K562 (cell line): ENCODE measurements at regions not wholly inside any gene's neighbourhood (a gene's known extent, or its start where the extent isn't known, plus 50 kb on each side); places are given as distances from the start of the nearest gene placed in this dataset.

ENCODE experiments used
- FOS ChIP-seq: IDR thresholded peaks from 3 replicates; pipeline ENCODE4 v1.6.1; 2011; ENCODE audit not compliant: insufficient read length; ENCODE audit errors: extremely low read depth
- TF ChIP-seq, protein P1 (sequence below): fragments of 200-600 bp; sonication (generic); IDR thresholded peaks from one replicate; pipeline ENCODE4 v1.6.1; 2012; ENCODE audit warnings: mild to moderate bottlenecking, low read depth, low read length, inconsistent platforms

DNA sequence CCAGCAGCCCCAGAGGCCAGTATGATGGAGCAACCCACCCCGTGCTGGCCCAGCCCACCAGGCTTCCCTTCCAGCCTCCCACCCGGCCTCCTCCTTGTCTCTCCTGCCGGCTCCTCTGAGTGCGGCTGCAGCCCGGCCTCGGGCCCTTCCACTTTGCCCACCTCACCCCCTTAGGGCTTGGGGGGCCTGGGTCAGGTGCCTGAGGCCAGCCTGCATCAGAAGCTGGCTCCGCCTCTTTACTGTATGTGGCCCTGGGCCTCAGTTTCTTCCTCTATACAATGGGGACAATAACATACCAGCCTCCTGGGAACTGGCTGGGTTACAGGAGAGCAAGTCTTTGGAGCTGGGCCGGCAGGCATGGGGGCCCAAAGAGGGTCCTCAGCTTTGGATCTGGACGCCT is 221.1 kb upstream of the CIBAR2 start (continued):
- TF ChIP-seq, protein P1, sequence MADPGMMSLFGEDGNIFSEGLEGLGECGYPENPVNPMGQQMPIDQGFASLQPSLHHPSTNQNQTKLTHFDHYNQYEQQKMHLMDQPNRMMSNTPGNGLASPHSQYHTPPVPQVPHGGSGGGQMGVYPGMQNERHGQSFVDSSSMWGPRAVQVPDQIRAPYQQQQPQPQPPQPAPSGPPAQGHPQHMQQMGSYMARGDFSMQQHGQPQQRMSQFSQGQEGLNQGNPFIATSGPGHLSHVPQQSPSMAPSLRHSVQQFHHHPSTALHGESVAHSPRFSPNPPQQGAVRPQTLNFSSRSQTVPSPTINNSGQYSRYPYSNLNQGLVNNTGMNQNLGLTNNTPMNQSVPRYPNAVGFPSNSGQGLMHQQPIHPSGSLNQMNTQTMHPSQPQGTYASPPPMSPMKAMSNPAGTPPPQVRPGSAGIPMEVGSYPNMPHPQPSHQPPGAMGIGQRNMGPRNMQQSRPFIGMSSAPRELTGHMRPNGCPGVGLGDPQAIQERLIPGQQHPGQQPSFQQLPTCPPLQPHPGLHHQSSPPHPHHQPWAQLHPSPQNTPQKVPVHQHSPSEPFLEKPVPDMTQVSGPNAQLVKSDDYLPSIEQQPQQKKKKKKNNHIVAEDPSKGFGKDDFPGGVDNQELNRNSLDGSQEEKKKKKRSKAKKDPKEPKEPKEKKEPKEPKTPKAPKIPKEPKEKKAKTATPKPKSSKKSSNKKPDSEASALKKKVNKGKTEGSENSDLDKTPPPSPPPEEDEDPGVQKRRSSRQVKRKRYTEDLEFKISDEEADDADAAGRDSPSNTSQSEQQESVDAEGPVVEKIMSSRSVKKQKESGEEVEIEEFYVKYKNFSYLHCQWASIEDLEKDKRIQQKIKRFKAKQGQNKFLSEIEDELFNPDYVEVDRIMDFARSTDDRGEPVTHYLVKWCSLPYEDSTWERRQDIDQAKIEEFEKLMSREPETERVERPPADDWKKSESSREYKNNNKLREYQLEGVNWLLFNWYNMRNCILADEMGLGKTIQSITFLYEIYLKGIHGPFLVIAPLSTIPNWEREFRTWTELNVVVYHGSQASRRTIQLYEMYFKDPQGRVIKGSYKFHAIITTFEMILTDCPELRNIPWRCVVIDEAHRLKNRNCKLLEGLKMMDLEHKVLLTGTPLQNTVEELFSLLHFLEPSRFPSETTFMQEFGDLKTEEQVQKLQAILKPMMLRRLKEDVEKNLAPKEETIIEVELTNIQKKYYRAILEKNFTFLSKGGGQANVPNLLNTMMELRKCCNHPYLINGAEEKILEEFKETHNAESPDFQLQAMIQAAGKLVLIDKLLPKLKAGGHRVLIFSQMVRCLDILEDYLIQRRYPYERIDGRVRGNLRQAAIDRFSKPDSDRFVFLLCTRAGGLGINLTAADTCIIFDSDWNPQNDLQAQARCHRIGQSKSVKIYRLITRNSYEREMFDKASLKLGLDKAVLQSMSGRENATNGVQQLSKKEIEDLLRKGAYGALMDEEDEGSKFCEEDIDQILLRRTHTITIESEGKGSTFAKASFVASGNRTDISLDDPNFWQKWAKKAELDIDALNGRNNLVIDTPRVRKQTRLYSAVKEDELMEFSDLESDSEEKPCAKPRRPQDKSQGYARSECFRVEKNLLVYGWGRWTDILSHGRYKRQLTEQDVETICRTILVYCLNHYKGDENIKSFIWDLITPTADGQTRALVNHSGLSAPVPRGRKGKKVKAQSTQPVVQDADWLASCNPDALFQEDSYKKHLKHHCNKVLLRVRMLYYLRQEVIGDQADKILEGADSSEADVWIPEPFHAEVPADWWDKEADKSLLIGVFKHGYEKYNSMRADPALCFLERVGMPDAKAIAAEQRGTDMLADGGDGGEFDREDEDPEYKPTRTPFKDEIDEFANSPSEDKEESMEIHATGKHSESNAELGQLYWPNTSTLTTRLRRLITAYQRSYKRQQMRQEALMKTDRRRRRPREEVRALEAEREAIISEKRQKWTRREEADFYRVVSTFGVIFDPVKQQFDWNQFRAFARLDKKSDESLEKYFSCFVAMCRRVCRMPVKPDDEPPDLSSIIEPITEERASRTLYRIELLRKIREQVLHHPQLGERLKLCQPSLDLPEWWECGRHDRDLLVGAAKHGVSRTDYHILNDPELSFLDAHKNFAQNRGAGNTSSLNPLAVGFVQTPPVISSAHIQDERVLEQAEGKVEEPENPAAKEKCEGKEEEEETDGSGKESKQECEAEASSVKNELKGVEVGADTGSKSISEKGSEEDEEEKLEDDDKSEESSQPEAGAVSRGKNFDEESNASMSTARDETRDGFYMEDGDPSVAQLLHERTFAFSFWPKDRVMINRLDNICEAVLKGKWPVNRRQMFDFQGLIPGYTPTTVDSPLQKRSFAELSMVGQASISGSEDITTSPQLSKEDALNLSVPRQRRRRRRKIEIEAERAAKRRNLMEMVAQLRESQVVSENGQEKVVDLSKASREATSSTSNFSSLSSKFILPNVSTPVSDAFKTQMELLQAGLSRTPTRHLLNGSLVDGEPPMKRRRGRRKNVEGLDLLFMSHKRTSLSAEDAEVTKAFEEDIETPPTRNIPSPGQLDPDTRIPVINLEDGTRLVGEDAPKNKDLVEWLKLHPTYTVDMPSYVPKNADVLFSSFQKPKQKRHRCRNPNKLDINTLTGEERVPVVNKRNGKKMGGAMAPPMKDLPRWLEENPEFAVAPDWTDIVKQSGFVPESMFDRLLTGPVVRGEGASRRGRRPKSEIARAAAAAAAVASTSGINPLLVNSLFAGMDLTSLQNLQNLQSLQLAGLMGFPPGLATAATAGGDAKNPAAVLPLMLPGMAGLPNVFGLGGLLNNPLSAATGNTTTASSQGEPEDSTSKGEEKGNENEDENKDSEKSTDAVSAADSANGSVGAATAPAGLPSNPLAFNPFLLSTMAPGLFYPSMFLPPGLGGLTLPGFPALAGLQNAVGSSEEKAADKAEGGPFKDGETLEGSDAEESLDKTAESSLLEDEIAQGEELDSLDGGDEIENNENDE = no peak
- TF ChIP-seq FOS = no peak
